Cardiac muscle cell (in vitro differentiated cells and primary cell): ENCODE measurements at regions not wholly inside any gene's neighbourhood (a gene's known extent, or its start where the extent isn't known, plus 50 kb on each side); places are given as distances from the start of the nearest gene placed in this dataset.

ENCODE experiments used
- DNase-seq, 2 donors: peaks; one replicate each; pipeline versions ENCODE4 v3.0.0 to v3.0.0-alpha.2; 2010 to 2017; ENCODE audit warnings: low read depth in 1 of 2, low spot score in 1 of 2
- H3K27ac ChIP-seq: fragments of 200-600 bp; sonication (generic); 2 replicates; pipeline ENCODE4 v1.5.1; 2016
- H3K27me3 ChIP-seq: fragments of 200-600 bp; sonication (generic); 2 replicates; pipeline ENCODE4 v1.6.0; 2016; ENCODE audit warnings: control low read depth
- H3K36me3 ChIP-seq: fragments of 200-600 bp; sonication (generic); 2 replicates; pipeline ENCODE4 v1.5.1; 2016; ENCODE audit warnings: control low read depth
- H3K4me1 ChIP-seq: fragments of 200-600 bp; sonication (generic); 2 replicates; pipeline ENCODE4 v1.8.1; 2017; ENCODE audit warnings: low read depth, mild to moderate bottlenecking, mixed run types
- H3K4me3 ChIP-seq: fragments of 200-600 bp; sonication (generic); 2 replicates; pipeline ENCODE4 v1.5.1; 2016; ENCODE audit warnings: mild to moderate bottlenecking
- H3K9me3 ChIP-seq: fragments of 200-600 bp; sonication (generic); 2 replicates; pipeline ENCODE4 v1.5.1; 2017; ENCODE audit warnings: low read depth, mild to moderate bottlenecking, control low read depth
- CTCF ChIP-seq: IDR thresholded peaks from 2 replicates; pipeline ENCODE4 v1.5.1; 2012; ENCODE audit warnings: low read depth, mild to moderate bottlenecking, low read length

- H3K36me3 ChIP-seq = no peaks in the 10 kb centered on the region
- H3K27ac ChIP-seq = no peak overlapping the region
- H3K27me3 ChIP-seq = no peaks in the 10 kb centered on the region
- H3K4me3 ChIP-seq = no peak overlapping the region
- DNase-seq = no peak
- H3K4me1 ChIP-seq = no peaks in the 10 kb centered on the region
- no peak for TF ChIP-seq CTCF
- no peaks in the 10 kb centered on the region for H3K9me3 ChIP-seq
Observed at GRCh38 chr16:72424757-72425156, 252.8 kb upstream of the PMFBP1 start.

DNA sequence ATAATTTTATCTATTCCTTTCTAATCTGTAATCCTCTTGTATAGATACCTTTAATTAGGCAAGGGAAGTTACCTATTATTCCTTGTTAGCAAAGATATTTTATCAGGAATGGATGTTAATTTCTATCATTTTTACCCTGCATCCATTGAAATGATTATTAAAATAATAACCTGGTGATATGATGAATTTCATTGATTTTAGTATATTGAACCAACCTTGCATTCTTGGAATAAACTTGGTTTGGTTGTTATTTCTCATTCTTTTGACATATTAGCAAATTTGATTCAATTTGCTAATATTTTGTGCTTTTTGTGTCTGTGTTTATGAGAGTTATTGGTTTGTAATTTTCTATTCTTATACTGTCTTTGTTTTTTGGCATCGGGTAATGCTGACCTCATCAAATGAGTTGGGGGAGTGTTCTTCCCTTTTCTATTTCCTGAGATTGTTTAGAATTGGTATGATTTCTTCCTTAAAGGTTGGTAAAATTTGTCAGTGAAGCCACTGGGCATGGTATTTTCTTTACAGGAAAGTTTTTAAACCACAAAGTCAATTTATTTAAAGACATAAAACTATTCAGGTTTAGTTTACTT is 250.4 kb upstream of the PMFBP1 start:
- no peak for TF ChIP-seq CTCF
- no peaks in the 10 kb centered on the region for H3K4me1 ChIP-seq
- no peaks in the 10 kb centered on the region for H3K27me3 ChIP-seq
- no peak overlapping the region for H3K4me3 ChIP-seq
- no peak for DNase-seq
- H3K27ac ChIP-seq = no peak overlapping the region
- no peaks in the 10 kb centered on the region for H3K36me3 ChIP-seq
- no peaks in the 10 kb centered on the region for H3K9me3 ChIP-seq

GRCh38 chr16:72419638-72420037 is 247.7 kb upstream of the PMFBP1 start:
- no peak for TF ChIP-seq CTCF
- Histone ChIP-seq H3K4me3 (no peak overlapping the region), H3K4me1 (no peaks in the 10 kb centered on the region), H3K9me3 (no peaks in the 10 kb centered on the region), H3K27ac (no peak overlapping the region), H3K36me3 (no peaks in the 10 kb centered on the region), H3K27me3 (no peaks in the 10 kb centered on the region)
- DNase-seq = no peak

- no peak for DNase-seq
- H3K4me3 ChIP-seq = no peak overlapping the region
- TF ChIP-seq CTCF = no peak
- H3K4me1 ChIP-seq = no peaks in the 10 kb centered on the region
- no peak overlapping the region for H3K27ac ChIP-seq
- no peaks in the 10 kb centered on the region for H3K36me3 ChIP-seq
- H3K27me3 ChIP-seq = no peaks in the 10 kb centered on the region
- H3K9me3 ChIP-seq = no peaks in the 10 kb centered on the region
Observed at GRCh38 chr16:72415379-72415778, 243.4 kb upstream of the PMFBP1 start.

DNA sequence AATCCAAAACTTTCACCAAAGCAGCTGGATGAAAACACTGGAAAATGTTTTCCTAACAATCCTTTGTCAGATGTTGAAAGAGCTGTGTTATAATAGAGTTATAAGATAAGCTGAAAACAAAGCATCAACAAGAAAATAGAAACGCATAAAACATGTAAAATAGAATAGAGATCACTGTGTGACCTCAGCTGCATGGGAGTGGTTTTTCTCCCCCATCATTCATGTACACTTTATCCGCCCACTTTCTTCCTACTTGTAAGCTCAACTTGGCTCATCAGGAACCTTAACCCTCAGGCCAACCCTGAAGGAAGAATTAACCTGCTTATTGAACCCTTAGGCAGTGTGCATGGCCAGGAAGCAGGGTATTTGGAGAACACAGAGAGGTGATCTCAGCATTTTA is 238.5 kb upstream of the PMFBP1 start:
- DNase-seq = no peak
- Histone ChIP-seq H3K4me1 (no peaks in the 10 kb centered on the region), H3K27ac (no peak overlapping the region), H3K4me3 (no peak overlapping the region), H3K9me3 (no peaks in the 10 kb centered on the region), H3K36me3 (no peaks in the 10 kb centered on the region), H3K27me3 (no peaks in the 10 kb centered on the region)
- no peak for TF ChIP-seq CTCF

- no peaks in the 10 kb centered on the region for H3K9me3 ChIP-seq
- no peak overlapping the region for H3K27ac ChIP-seq
- no peak overlapping the region for H3K4me3 ChIP-seq
- no peak for DNase-seq
- no peaks in the 10 kb centered on the region for H3K4me1 ChIP-seq
- no peak for TF ChIP-seq CTCF
- no peaks in the 10 kb centered on the region for H3K27me3 ChIP-seq
- H3K36me3 ChIP-seq = no peaks in the 10 kb centered on the region
Observed at GRCh38 chr16:72409423-72409822, 237.5 kb upstream of the PMFBP1 start.
